HPDE6-E6E7 (cell line): ENCODE measurements at regions not wholly inside any gene's neighbourhood (a gene's known extent, or its start where the extent isn't known, plus 50 kb on each side); places are given as distances from the start of the nearest gene placed in this dataset.

Experiments
- DNase-seq: peaks from one replicate; pipeline ENCODE4 v3.0.0; 2011; ENCODE audit warnings: missing footprints; ENCODE audit errors: extremely low spot score

DNA sequence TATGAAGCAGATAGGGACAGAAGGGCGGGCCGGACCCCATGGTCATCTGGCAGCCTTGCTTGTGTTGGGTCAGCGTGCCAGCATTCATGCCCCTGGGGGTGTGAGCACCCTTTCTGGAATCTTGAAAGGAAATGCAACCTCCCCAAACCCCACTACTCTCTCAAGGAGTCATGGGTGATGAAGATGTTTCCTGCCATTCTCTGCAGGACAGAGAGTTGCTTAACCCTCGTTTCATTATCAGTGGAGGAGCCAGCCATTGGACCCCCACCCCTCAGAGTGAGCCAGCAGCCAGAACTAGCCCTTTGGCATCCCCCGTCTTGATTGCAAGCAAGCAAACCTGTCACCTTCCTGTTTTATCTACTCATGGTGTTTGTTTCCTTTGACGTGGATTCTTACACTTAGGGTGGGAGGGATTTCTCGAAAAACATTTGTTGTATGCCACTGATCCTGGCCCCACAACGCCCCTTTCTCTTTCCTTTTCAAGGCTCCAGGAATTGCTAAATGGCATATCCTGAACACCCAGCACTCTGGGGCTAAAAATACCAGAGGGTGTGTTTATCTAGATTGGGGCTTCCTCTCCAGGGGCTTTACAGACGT is 258.3 kb downstream of the ETS1 start:
- DNase-seq = no peak

DNA sequence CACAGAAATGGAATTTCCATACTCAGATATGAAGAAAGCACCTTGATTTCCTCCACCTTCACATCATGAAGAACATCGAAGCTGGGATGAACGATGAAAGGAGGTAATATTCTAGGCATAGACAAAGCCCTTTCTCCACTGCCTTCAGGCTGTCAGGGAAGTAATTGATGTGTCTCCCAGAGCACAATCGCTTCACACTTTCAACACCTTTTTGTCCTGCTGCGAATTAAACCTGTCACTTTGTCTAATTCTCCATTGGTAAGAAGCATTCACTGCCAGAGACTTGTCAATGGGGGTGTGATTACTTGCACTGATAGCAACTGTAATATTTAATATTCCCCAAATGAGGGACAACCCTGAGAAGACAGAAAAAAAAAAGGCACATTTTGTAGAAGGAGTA is 260.1 kb downstream of the ETS1 start:
- DNase-seq = no peak

DNA sequence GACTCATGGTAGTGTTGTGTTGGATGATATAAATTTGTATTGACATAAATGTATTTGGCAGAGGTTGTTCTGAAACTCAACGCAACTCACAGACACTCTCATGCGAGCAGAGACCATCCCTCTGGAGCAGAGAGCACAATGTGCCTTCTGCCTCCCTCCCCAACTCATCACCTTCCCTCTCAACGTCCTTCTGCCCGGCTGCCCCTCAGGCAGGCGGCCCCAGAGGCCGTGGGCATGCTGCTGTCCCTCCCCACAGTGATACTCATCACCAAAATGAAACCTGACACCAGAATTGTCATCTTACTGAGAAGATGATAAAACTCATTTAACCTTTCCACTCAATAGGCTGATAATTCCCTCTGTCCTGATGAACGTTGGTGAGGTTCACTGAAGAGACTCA is 260.6 kb downstream of the ETS1 start:
- DNase-seq = no peak

DNA sequence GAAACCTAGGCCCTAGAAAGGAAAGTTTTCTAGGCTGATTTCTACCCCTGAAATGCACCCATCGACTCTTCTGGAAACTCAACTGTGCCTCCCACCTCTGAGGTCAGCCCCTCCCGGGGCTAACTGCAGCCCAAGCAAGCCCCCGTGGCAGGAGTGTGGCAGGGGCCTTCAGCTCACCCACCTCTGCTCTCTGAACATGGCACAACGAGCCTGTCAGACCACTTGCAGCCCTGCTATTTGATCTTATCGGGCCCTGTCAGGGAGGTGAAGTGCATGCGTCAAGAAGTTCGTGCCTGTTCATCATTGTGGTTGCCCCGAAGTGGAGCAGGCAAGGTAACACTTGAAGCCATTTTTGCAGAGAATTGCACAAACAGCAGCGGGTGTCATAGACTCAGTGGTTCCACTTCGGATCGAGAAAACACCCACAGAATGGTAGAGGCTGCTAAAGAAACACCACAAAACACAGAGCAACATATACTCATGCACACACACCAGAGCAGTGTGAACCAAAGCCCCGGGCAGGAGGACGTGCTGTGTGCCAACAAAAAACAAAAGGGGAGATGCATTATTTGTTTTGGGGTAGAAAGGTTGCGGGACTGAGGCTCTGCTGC is 262.7 kb downstream of the ETS1 start:
- DNase-seq = no peak

DNA sequence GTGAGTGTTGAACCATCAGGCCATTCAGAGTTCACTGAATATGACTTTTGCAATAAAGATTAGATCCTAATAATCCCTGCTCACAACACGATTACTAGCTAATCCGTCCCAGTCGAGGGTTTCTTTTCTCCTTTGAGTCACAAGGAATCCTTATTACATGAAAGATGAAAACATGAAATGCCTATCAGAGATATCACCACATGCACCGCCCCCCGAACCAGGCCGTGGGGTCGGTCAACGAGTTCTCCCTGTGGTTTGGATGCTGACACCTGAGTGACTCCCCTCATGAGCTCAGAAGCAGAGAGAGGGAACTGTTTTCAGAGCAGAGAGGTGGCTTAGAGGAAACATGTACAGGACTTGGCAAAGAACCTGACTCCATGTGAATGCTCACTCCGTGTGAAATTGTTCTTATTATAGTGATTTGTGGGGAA is 263.3 kb downstream of the ETS1 start:
- no peak for DNase-seq

DNA sequence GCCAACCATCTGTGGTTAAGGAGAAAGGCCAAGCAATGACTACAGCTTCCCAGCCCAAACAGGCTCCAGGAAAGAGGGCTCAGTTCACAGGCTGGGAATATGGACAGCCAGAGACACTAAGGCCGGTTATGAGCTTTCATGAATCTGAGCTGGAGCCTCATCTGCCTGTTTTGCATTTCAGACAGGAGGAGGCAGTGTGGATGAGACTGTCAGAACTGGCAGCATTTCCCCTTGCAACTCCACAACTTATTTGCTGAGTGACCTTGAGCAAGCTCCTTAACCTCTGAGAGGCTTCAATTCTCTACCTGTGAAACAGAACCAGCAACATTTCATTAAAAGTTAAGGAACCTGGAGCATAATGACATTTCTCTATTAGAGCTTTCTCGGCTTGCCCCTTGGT is 264.0 kb downstream of the ETS1 start:
- no peak for DNase-seq

DNA sequence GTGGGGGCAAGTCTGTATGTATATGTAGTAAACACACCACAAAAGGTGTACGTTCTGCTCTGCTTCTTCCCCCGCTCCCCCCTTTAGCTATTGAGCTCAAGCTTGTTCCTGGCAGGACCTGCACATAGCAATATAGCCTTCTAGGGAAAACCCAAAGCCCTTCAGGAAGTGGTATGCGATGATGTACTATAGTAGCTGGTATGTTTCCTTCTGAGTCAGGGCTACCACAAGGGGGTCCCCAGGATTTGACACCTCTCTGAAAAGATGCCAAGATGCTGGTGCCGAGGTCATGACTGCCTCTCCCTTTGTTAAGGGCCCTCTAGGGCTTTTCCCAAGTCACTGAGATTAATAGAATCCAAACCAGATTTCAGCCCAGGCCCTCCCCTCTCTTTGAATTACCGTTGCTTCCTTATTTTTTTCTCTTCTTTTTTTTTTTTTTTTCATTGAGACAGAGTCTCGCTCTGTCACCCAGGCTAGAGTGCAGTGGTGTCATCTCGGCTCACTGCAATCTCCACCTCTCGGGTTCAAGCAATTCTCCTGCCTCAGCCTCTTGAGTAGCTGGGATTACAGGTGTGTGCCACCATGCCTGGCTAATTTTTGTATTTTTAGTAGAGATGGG is 268.4 kb downstream of the ETS1 start:
- DNase-seq = no peak

DNA sequence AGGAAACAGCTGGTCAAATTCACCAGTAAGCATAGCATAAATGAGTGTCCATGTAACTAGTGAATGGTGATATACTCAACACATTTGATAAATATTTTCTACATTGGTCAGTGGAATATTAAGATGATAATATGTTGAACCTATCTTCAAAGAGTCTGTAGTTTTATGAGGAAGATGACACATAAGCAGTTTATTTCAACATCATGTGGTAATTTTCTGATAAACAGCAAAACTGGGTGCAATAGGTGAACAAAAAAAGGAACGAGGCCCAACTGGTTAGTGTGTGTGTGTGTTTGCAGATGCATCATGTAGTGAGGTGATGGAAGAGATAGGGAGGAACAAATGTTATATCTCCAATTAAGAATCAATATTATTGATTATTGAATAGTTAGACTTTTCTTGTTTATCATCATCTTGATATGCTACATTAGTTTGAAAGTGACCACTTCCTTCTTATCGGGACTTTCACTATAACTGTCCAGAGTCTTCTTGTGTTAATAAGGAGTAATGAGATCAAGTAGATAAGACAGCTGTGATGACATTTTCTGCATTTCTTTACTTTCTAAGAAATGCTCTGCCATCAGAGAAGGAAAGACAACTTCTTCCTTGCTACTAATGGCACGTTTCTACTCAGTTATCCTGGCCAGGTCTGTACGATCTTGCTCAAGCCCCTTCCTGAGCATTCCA is 270.7 kb downstream of the ETS1 start:
- no peak for DNase-seq

DNA sequence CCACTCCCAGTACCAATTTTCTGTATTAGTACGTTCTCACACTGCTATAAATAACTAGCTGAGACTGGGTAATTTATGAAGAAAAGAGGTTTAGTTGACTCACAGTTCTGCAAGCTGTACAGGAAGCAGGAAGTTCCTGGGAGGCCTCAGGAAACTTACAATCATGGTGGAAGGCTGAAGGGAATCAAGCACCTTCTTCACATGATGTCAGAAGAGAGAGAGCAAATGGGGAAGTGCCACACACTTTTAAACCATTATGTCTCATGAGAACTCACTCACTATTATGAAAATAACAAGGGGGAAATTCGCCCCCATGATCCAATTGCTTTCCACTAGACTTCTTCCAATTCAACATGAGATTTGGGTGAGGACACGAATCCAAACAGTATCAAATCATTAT is 271.4 kb downstream of the ETS1 start:
- no peak for DNase-seq

DNA sequence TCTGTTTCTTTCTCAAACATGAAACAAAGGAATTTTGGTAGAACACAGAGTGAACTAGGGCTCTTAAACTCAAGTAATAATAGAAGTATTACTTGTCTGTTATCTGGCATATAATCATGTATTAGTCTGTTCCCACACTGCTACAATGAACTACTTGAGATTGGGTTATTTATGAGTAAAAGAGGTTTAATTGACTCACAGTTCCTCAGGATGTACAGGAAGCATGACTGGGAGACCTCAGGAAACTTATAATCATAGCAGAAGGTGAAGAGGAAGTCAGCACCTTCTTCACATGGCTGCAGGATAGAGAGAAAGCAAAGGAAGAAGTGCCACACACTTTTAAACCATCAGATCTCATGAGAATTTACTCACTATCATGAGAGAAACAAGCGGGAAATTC is 273.4 kb downstream of the ETS1 start:
- no peak for DNase-seq

DNA sequence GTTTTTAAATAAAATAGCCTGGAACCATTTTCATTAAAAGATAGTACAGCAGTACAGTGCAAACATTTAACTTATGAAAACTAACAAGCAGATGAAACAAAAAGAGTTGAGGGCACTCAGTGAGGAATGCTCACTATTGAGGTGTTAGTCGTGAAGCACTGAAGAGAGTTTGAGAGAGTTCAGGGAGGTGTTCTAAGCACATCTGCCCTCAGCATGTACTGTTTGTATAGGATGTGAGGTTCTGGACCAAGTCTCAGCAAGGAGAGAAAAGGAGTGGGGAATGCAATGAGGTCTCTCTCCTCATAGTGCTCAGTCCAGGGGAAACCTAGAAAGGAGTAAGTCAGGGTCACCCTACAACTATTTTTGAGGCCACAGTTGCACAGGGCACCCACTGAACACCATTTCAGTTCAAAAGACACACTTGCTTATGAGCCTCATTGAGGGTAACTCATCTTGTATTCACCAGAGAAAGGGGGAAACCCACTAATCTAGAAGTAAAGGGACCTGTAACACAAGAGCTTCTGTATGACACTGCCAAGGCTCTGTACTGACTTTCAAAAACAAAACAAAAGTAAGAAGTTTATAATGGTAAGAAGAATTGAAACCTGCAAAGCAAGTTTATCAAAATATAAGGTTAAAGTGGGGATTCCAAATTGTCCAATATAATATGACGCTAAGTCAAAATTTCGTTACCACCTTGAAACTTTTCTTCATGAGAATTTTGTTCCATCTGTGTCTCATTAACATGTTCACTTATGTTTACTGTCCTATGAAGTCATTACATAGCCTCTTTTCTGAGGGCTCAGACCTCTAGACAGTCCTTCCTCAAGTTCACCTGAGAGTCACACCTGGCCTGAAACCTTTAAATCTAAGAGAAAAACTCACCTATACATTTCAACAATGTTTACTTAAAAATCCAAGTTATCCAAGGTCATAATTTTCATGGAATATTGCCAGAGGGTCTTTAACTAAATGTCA is 275.3 kb downstream of the ETS1 start:
- no peak for DNase-seq

DNA sequence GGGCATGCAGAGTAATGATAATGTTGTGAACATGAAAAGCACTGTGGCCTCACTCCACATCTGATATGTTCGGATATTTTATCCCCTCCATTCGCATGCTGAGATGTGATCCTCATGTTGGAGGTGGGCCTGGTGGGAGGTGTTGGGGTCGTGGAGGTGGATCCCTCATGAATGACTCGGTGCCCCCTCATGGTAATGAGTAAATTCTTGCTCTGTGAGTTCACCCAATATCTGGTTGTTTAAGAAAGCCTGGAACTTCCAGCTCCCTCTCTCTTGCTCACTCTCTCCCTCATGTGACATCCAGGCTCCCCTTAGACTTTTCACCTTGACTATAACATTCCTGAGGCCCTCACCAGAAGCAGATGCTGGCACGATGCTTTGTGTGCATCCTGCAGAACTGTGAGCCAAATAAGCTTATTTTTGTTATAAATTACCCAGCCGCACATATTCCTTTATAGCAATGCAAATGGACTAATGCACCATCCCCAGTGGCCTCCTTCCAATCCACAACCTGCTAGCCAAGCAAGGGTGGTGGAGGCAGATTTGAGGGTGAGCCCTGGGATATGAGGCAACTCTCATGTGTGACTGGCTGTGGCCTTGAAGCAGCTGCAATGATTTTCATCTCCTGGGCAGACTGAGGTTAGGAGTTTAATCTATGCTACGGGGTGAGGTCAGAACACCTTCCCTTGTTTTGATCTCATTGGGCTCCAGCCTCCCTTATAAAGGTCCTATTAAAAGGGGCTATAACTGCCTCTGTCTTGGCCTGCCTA is 276.5 kb downstream of the ETS1 start:
- DNase-seq = no peak

DNA sequence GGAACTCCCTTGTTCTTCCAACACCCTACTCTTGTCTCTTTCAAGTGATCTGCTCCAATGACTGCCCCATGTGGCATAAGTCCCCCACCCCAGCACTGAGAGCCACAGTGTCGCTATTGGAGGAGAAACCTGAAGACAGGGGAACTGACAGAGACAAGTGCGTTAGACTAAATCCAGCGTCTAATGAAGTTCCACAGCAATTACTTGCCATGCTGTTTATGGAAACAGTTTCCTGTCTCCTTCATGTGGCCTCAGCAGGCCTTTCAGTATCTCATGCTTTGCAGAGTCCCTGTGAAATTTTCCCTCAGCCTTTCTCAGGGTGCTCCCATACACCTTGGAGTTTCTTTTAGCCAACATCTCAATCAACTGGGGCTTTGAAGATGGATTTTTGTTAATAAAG is 277.4 kb downstream of the ETS1 start:
- DNase-seq = no peak

DNA sequence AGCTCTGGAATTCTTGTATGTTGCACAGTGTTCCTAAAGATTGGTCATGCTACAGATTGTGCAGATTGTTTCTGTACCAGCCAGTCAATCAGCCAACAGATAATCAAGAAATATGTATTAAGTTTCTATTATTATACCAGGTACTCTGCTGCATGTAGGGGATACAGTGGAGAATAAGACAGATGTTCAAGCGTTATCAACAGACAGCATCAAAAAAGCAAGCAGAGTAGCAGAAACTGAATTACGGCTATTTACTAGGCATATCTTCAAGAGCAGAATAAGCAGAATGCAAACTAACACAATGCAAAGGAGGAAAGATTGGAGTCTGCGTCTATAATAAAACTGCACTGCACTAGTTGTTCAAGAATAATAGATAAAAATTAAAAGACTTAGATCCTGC is 278.6 kb downstream of the ETS1 start:
- no peak for DNase-seq

DNA sequence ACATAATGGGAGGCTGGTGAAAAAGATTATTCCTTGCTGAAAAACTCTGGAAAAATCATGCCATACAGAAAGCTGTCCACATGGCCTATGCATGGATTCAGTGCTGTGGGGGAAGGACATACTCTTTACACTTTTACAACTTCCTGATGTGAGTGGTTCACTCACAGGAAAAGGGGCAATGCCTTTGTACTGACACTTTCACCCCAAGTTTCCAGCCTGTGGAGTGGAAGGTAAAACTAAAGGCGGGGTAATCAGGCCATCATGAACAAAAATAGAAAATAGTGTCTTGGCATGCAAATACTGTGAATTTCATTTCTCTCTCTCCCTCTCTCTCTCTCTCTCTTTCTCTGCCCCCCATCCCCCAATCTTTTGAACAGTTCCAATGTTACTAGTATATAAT is 281.8 kb downstream of the ETS1 start:
- no peak for DNase-seq

DNA sequence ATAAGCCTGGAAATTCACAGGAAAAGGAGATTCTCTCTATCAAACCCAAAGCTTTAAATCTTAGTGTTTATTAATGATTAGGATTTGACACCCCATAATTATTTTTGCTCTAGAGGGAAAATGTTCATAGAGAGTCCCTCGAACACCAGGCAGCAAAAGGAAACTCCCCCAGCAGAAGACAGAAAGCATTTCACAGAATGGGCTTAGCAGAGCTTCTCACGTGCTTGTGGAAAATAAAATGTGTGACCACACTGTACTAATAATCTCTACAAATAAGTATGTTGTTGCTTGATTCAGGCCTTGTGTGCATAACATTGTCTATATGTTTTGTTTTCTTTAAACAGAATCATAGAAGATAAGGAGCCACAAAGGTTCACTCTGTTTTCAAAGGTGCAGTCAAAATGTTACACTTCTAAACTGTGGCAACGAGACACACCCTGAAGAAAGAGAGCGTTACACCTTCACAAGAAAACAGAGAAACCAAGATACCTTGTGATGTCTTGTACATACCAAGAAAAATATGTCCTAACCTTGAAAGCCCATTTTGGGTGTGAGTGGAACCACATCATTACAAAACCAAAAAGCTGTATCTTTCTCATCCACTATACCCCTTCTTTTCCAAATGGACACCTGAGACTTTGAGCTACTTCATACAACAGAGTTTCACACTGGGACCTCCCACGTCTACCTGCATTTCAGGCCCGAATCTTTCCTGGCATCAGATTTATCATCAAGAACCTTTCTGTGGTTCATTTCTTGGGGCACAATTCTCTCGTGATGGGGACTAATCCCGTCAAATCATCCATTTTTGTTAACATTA is 282.5 kb downstream of the ETS1 start:
- DNase-seq = no peak

DNA sequence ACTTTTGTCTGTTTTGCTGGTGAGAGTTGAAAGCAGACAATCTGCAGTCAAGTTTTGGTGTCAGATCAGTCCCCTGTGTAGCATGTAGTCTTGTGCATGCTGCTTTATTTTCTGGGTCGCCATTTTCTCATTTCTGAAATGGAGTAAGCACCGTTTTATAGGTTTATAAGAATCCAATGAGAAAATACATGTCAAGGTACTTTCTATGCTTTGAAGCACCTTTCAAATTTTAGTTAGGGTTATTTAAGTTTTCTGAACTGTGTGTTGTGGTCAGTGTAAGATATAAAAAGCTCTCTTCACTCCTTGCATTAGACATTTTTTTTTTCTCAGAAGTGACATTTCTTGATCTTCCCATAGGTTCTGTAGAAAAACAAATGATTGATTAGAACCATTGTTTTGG is 283.2 kb downstream of the ETS1 start:
- DNase-seq = no peak

DNA sequence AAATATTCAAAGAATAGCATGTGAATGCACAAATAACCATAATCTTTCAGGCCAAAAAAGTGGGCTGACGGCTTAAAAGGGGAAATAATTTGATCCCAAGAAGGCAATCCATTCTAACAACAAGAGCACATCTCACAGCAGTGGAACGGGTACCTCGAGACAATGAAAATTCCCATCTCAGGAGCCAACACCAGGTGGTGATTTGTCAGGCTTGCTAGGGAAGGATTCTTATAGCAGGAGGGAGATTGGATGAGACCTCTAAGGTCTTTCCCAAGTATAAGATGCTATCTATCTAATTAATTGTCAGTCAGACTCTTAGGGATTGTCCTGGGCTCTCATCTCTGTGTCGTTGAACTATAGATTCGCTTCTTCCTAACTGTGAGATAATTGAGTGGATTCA is 284.0 kb downstream of the ETS1 start:
- no peak for DNase-seq

DNA sequence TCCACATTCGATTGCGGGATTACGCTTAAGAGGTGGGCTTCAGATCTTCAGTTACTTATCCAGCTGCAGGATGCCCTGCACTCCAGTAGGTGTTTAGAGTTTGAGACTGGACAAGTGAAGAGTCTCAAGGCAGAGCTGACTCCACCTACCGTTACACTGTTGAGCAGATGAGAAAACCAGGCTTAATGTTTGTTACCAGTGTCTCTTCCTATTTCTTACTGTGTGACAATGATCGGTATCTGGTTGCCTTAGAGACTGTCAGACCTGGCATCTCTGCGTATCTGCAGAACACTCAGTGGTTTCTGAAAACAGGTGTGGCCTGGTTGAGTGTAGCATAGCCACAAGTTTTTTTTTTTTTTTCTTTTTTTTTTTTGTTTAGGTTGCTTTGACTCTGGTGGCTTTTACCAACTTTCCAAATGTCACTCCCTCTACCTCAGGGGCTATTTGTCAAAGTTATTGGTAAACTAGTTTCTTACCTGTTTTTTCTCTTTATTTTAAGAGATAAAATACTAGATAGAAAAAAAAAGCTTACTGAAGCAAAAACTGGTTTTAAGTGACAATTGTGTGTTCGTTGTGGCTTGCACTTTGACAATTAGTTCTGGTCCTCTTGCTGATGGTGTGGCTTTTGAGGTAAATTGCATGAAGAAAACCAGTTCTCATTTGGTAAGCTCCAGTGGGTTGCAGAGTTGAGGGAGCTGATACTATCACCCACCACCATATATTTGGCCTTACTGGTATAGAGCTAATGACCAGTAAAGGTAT is 284.8 kb downstream of the ETS1 start:
- DNase-seq = no peak
